ENCODE measurements at regions not wholly inside any gene's neighbourhood (a gene's known extent, or its start where the extent isn't known, plus 50 kb on each side); places are given as distances from the start of the nearest gene placed in this dataset.
"Not testable (repeated sequence)": the region's sequence is repeated elsewhere in the genome, so short reads cannot be mapped to it uniquely, and the experiment has no call there.

DNA sequence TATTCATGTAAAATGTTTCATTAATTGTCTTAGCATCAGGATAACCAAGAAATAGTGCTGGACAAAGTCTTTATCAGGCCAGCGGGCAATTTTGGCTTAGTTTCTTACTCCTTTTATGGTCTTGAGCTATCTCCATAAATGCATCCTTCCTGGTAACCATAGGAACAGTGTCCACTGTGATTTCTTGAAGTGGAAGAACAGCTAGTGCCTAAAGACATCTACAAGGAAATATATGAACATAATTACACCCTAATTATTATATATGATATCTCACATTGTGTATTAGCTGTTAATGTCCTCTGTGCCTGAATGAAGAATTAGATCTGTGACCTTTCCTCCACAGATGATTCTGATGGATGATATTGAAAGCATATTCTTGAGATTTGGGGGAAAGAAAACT, 286.7 kb upstream of the ATXN7L3B start:
- H2AK5ac ChIP-seq (ENCODE audit: low read depth, low read length): no peak overlapping the region

DNA sequence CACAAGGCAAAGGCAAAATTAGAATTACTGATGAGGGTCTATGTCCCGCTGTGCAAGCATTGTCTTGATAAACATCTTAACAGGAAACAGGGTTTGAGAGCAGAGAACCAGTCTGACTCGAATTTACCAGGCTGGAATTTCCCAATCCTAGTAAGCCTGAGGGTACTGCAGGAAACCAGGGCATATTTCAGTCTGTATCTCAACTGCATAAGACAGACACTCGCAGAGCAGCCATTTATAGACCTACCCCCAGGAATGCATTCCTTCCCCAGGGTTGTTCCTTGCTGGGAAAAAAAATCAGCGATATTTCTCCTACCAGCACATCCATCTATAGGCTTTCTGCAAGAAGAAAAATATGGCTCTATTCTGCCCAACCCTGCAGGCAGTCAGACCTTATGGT, 283.8 kb upstream of the ATXN7L3B start:
- H3K9me3 ChIP-seq (ENCODE audit: insufficient read depth in 2 of 2, low read depth in 1 of 2, low read length in 1 of 2); H3K4ac ChIP-seq (replicated peaks; ENCODE audit: insufficient read length, low read depth, low read length); CTCF ChIA-PET (ENCODE audit: partially characterized antibody); H3K4me2 ChIP-seq (ENCODE audit: insufficient read depth in 1 of 2, low read depth in 2 of 2, low read length in 2 of 2); H2BK120ac ChIP-seq (replicated peaks; ENCODE audit: low read depth, low read length); H2AFZ ChIP-seq (ENCODE audit: low read length); H2BK5ac ChIP-seq (ENCODE audit: low read depth, low read length); H3K4me3 ChIP-seq (ENCODE audit: extremely low read depth in 1 of 4, insufficient read depth in 2 of 4, low read depth in 3 of 4, low read length in 4 of 4); H2AK5ac ChIP-seq (ENCODE audit: low read depth, low read length); H2BK20ac ChIP-seq (ENCODE audit: low read length); H3K27ac ChIP-seq (ENCODE audit: low read depth, low read length); H4K5ac ChIP-seq (ENCODE audit: insufficient read length, low read depth, low read length); H3K23me2 ChIP-seq (ENCODE audit: low read depth, low read length); H3K79me1 ChIP-seq (ENCODE audit: low read depth, low read length); H2BK15ac ChIP-seq (ENCODE audit: low read length); H4K20me1 ChIP-seq (replicated peaks in 1 of 2; ENCODE audit: control insufficient read depth in 1 of 2, insufficient read depth in 2 of 2, low read length in 2 of 2); H4K91ac ChIP-seq (replicated peaks; ENCODE audit: insufficient read length, low read length); POLR2A ChIA-PET (ENCODE audit: partially characterized antibody); H3K36me3 ChIP-seq (ENCODE audit: control insufficient read depth in 2 of 4, insufficient read depth in 4 of 4, low read length in 3 of 4); H3K9ac ChIP-seq (replicated peaks in 1 of 4; ENCODE audit: extremely low read depth in 1 of 4, low read depth in 3 of 4, low read length in 3 of 4); H3K4me1 ChIP-seq (replicated peaks in 1 of 4; ENCODE audit: control insufficient read depth in 3 of 4, insufficient read depth in 4 of 4, low read length in 3 of 4); H2BK12ac ChIP-seq (ENCODE audit: low read depth, low read length); H4K8ac ChIP-seq (ENCODE audit: extremely low read depth, insufficient read depth, low read length); H3K14ac ChIP-seq (ENCODE audit: insufficient read length); H3K56ac ChIP-seq (replicated peaks; ENCODE audit: insufficient read length, low read depth, low read length); H3K79me2 ChIP-seq (ENCODE audit: control insufficient read depth in 1 of 2, insufficient read depth in 2 of 2, low read length in 2 of 2); H3K18ac ChIP-seq (ENCODE audit: extremely low read depth, low read length); H3K23ac ChIP-seq (ENCODE audit: insufficient read length); H3K27me3 ChIP-seq (replicated peaks in 1 of 4; ENCODE audit: control insufficient read depth in 3 of 4, extremely low read depth in 1 of 4, insufficient read depth in 3 of 4, low read length in 3 of 4); DNase-seq (ENCODE audit: low read depth in 1 of 2, low spot score in 2 of 2); FAIRE-seq: not testable (repeated sequence)
- WGBS, 2 experiments (ENCODE audit: extremely low coverage in 1 of 2, insufficient coverage in 1 of 2, insufficient read length in 1 of 2, insufficient replicate concordance in 2 of 2, low coverage in 1 of 2, low lambda C conversion rate in 2 of 2, missing lambda C conversion rate in 1 of 2): 86% methylated on average over 2 of the region's 4 CpGs; no CpG with 5 or more reads in 1 of the 2 experiments

More for the DNA sequence above, 286.7 kb upstream of the ATXN7L3B start:
- Histone ChIP-seq H3K14ac (ENCODE audit: insufficient read length) (no peak overlapping the region), H2BK5ac (ENCODE audit: low read depth, low read length) (no peak overlapping the region), H3K23me2 (ENCODE audit: low read depth, low read length) (no peaks in the 10 kb centered on the region), H3K4me3 (ENCODE audit: extremely low read depth in 1 of 4, insufficient read depth in 2 of 4, low read depth in 3 of 4, low read length in 4 of 4) (no peak overlapping the region), H3K9ac (replicated peaks in 1 of 4; ENCODE audit: extremely low read depth in 1 of 4, low read depth in 3 of 4, low read length in 3 of 4) (no peak overlapping the region), H3K4me2 (ENCODE audit: insufficient read depth in 1 of 2, low read depth in 2 of 2, low read length in 2 of 2) (no peak overlapping the region), H3K23ac (ENCODE audit: insufficient read length) (no peak overlapping the region), H2AFZ (ENCODE audit: low read length) (no peak overlapping the region), H4K91ac (replicated peaks; ENCODE audit: insufficient read length, low read length) (no peak overlapping the region), H2BK120ac (replicated peaks; ENCODE audit: low read depth, low read length) (no peak overlapping the region), H4K20me1 (replicated peaks in 1 of 2; ENCODE audit: control insufficient read depth in 1 of 2, insufficient read depth in 2 of 2, low read length in 2 of 2) (no peaks in the 10 kb centered on the region), H2BK20ac (ENCODE audit: low read length) (no peak overlapping the region), H2BK12ac (ENCODE audit: low read depth, low read length) (no peak overlapping the region), H2BK15ac (ENCODE audit: low read length) (no peak overlapping the region), H3K4me1 (replicated peaks in 1 of 4; ENCODE audit: control insufficient read depth in 3 of 4, insufficient read depth in 4 of 4, low read length in 3 of 4) (no peaks in the 10 kb centered on the region), H3K27me3 (replicated peaks in 1 of 4; ENCODE audit: control insufficient read depth in 3 of 4, extremely low read depth in 1 of 4, insufficient read depth in 3 of 4, low read length in 3 of 4) (no peaks in the 10 kb centered on the region), H3K18ac (ENCODE audit: extremely low read depth, low read length) (no peak overlapping the region), H3K56ac (replicated peaks; ENCODE audit: insufficient read length, low read depth, low read length) (no peak overlapping the region), H3K79me2 (ENCODE audit: control insufficient read depth in 1 of 2, insufficient read depth in 2 of 2, low read length in 2 of 2) (no peaks in the 10 kb centered on the region), H3K79me1 (ENCODE audit: low read depth, low read length) (no peaks in the 10 kb centered on the region), H4K5ac (ENCODE audit: insufficient read length, low read depth, low read length) (no peak overlapping the region), H4K8ac (ENCODE audit: extremely low read depth, insufficient read depth, low read length) (no peak overlapping the region), H3K36me3 (ENCODE audit: control insufficient read depth in 2 of 4, insufficient read depth in 4 of 4, low read length in 3 of 4) (no peaks in the 10 kb centered on the region), H3K4ac (replicated peaks; ENCODE audit: insufficient read length, low read depth, low read length) (no peak overlapping the region), H3K9me3 (ENCODE audit: insufficient read depth in 2 of 2, low read depth in 1 of 2, low read length in 1 of 2) (no peaks in the 10 kb centered on the region), H3K27ac (ENCODE audit: low read depth, low read length) (no peak overlapping the region)
- TF ChIP-seq RXRA (IDR thresholded peaks at IDR 0.05; ENCODE audit: insufficient read depth, low read depth, low read length): no peak
- 80% methylated on average over 1 of the region's 1 CpG; no CpG with 5 or more reads in 1 of the 2 experiments for WGBS, 2 experiments (ENCODE audit: extremely low coverage in 1 of 2, insufficient coverage in 1 of 2, insufficient read length in 1 of 2, insufficient replicate concordance in 2 of 2, low coverage in 1 of 2, low lambda C conversion rate in 2 of 2, missing lambda C conversion rate in 1 of 2)
- CTCF ChIA-PET (ENCODE audit: partially characterized antibody): interaction anchor here (0.8 kb wide), 1 partner anchor 17 kb away, joined by 3 read pairs; no protein-coding TSS in a partner anchor
- POLR2A ChIA-PET (ENCODE audit: partially characterized antibody): no interaction called here
- no peak for FAIRE-seq
- DNase-seq (ENCODE audit: low read depth in 1 of 2, low spot score in 2 of 2): no peak

Data from H1 (cell line).